GM18499 (cell line): ENCODE measurements at regions not wholly inside any gene's neighbourhood (a gene's known extent, or its start where the extent isn't known, plus 50 kb on each side); places are given as distances from the start of the nearest gene placed in this dataset.
"Not testable (repeated sequence)": the region's sequence is repeated elsewhere in the genome, so short reads cannot be mapped to it uniquely, and the experiment has no call there.

Experiments used
- ATAC-seq: cut with Tn5 transposase; IDR thresholded peaks from one replicate; pipeline ENCODE4 v1.9.1; 2021; ENCODE audit warnings: moderate number of reproducible peaks; ENCODE audit not compliant: insufficient read depth, unreplicated experiment

- ATAC-seq, result no peak
Observed at GRCh38 chr5:99247346-99247745, 318.5 kb upstream of the CHD1 start.

GRCh38 chr5:99243111-99243510 lies 314.3 kb upstream of the CHD1 start:
- ATAC-seq, result no peak

GRCh38 chr5:99239826-99240360 lies 311.1 kb upstream of the CHD1 start:
- ATAC-seq, result no peak

- no peak for ATAC-seq
Observed at GRCh38 chr5:99191206-99191745, 262.5 kb upstream of the CHD1 start.

GRCh38 chr5:99187611-99188010 lies 258.8 kb upstream of the CHD1 start:
- no peak for ATAC-seq

- ATAC-seq, result no peak
Observed at GRCh38 chr5:99179206-99179605, 250.4 kb upstream of the CHD1 start.

GRCh38 chr5:99177796-99178195 lies 249.0 kb upstream of the CHD1 start:
- ATAC-seq, result no peak

- ATAC-seq, result no peak
Observed at GRCh38 chr5:99176186-99176585, 247.4 kb upstream of the CHD1 start.

- no peak for ATAC-seq
Observed at GRCh38 chr5:99169309-99169708, 240.5 kb upstream of the CHD1 start.

GRCh38 chr5:99161538-99161937 lies 232.7 kb upstream of the CHD1 start:
- ATAC-seq, result not testable (repeated sequence)

GRCh38 chr5:99156688-99157087 lies 227.9 kb upstream of the CHD1 start:
- ATAC-seq, result no peak

GRCh38 chr5:99143283-99143795 lies 214.5 kb upstream of the CHD1 start:
- not testable (repeated sequence) for ATAC-seq

GRCh38 chr5:99141534-99142128 lies 212.8 kb upstream of the CHD1 start:
- ATAC-seq, result no peak

- ATAC-seq, result no peak
Observed at GRCh38 chr5:99138911-99139310, 210.1 kb upstream of the CHD1 start.

GRCh38 chr5:99133921-99134320 lies 205.1 kb upstream of the CHD1 start:
- no peak for ATAC-seq

- no peak for ATAC-seq
Observed at GRCh38 chr5:99129768-99130501, 201.1 kb upstream of the CHD1 start.

GRCh38 chr5:99122976-99123375 lies 194.2 kb upstream of the CHD1 start:
- no peak for ATAC-seq

GRCh38 chr5:99119326-99119725 lies 190.5 kb upstream of the CHD1 start:
- ATAC-seq, result no peak

GRCh38 chr5:99116526-99116925 lies 187.7 kb upstream of the CHD1 start:
- no peak for ATAC-seq

- ATAC-seq, result no peak
Observed at GRCh38 chr5:99109894-99110293, 181.1 kb upstream of the CHD1 start.

GRCh38 chr5:99105216-99105615 lies 176.4 kb upstream of the CHD1 start:
- ATAC-seq, result no peak
